Gastrocnemius medialis (tissue), 4 donors: ENCODE measurements at regions not wholly inside any gene's neighbourhood (a gene's known extent, or its start where the extent isn't known, plus 50 kb on each side); places are given as distances from the start of the nearest gene placed in this dataset.
"Not testable (repeated sequence)": the region's sequence is repeated elsewhere in the genome, so short reads cannot be mapped to it uniquely, and the experiment has no call there.

Experiments
- CTCF ChIP-seq, 5 experiments: fragments of 450-650 bp in 3 of 5; fragments of 200-600 bp in 2 of 5; sonication (generic) in 2 of 5; IDR thresholded peaks in 4 of 5; conservative IDR thresholded peaks in 1 of 5; 1 replicate in 4 of 5; 2 replicates in 1 of 5; pipeline ENCODE4 v1.5.1; 2016 to 2019; ENCODE audit warnings: antibody characterized with exemption in 5 of 5, mild to moderate bottlenecking in 3 of 5, moderate library complexity in 3 of 5
- POLR2A ChIP-seq, 2 donors: fragments of 450-650 bp; IDR thresholded peaks; one replicate each; pipeline ENCODE4 v1.6.1; 2017; ENCODE audit warnings: antibody characterized with exemption in 2 of 2, mild to moderate bottlenecking in 2 of 2, moderate library complexity in 2 of 2

GRCh38 chr4:189619441-189620250, 321.0 kb upstream of the FRG1 start:
- TF ChIP-seq POLR2A (IDR thresholded peaks at IDR 0.05); CTCF (IDR thresholded peaks at IDR 0.05 in 4 of 5, conservative IDR thresholded peaks at IDR 0.05 in 1 of 5): not testable (repeated sequence)
